ENCODE measurements at regions not wholly inside any gene's neighbourhood (a gene's known extent, or its start where the extent isn't known, plus 50 kb on each side); places are given as distances from the start of the nearest gene placed in this dataset.
A peak's percentile ranks its signal among the peaks of the same experiment; 100 is the strongest.

GRCh38 chr6:78489874-78490273, 377.5 kb upstream of the IRAK1BP1 start:
- ChIA-PET POLR2A (ENCODE audit: unreplicated experiment) (interaction anchor here (0.6 kb wide), 1 partner anchor 21 kb away, joined by 3 read pairs; no protein-coding TSS in a partner anchor), CTCF (no interaction called here)
- Histone ChIP-seq H3K27ac (ENCODE audit: insufficient read depth, low read length) (no peak overlapping the region), H3K79me1 (ENCODE audit: low read depth in 1 of 2, low read length in 2 of 2) (no peaks in the 10 kb centered on the region; a peak in 1 of 4 replicates), H3K4ac (ENCODE audit: low read depth, low read length) (no peak overlapping the region; the same call in 1 of the 2 replicates), H3K14ac (replicated peaks; ENCODE audit: low read depth, low read length) (no peak overlapping the region), H4K91ac (ENCODE audit: insufficient read depth, low read depth, low read length) (peak overlapping the region; percentile 15; the same call in 1 of the 2 replicates), H4K8ac (ENCODE audit: low read depth in 2 of 2, low read length in 2 of 2) (0 out of 4 replicates have a peak overlapping the region, but pooled peaks of 1 of the 2 experiments have one; percentile 11), H3K4me3 (ENCODE audit: insufficient read depth, low read depth, low read length) (no peak overlapping the region), H3K56ac (ENCODE audit: extremely low read depth, insufficient read depth, low read length) (no peak overlapping the region), H3K23ac (ENCODE audit: low read depth, low read length) (no peak overlapping the region), H3K36me3 (ENCODE audit: control insufficient read depth, insufficient read depth, low read length) (no peaks in the 10 kb centered on the region), H2BK120ac (ENCODE audit: low read depth, low read length) (peak overlapping the region; percentile 74), H4K5ac (ENCODE audit: low read depth, low read length) (no peak overlapping the region), H2AK9ac (replicated peaks; ENCODE audit: low read depth, low read length, poor library complexity) (no peak overlapping the region), H3K9me1 (ENCODE audit: insufficient read depth, low read length) (no peaks in the 10 kb centered on the region), H2AFZ (replicated peaks; ENCODE audit: low read length, poor library complexity) (no peak overlapping the region), H3K18ac (ENCODE audit: low read depth, low read length) (peak overlapping the region; percentile 28; the same call in 1 of the 2 replicates), H2BK15ac (ENCODE audit: low read depth, low read length) (0 out of 3 replicates have a peak overlapping the region, but pooled peaks have one; percentile 56), H2BK20ac (ENCODE audit: low read depth, low read length) (peak overlapping the region; percentile 69; the same call in 1 of the 2 replicates), H3K9me3 (ENCODE audit: control insufficient read depth, insufficient read depth, low read length) (no peaks in the 10 kb centered on the region), H3K4me2 (ENCODE audit: low read depth, low read length) (no peak overlapping the region; the same call in 1 of the 2 replicates), H4K20me1 (ENCODE audit: insufficient read depth, low read length) (no peaks in the 10 kb centered on the region), H2AK5ac (ENCODE audit: low read depth, low read length) (no peak overlapping the region), H3K4me1 (ENCODE audit: control insufficient read depth, insufficient read depth, low read length) (peaks cover 3% of the 10 kb centered on the region; the same call in 1 of the 2 replicates), H3K27me3 (ENCODE audit: control insufficient read depth, insufficient read depth, low read length) (no peaks in the 10 kb centered on the region), H2BK5ac (ENCODE audit: low read depth, low read length, poor library complexity, severe bottlenecking) (peak overlapping the region; percentile 69), H3K9ac (ENCODE audit: low read depth, low read length) (no peak overlapping the region)
- BruUV-seq (replicated peaks): no TSS peak
- in situ Hi-C loops (cut with MboI; ENCODE audit: low sequenced_read_pairs): no loop called here
- intact Hi-C loops (cut with micrococcal nuclease): no loop called here
- no CpG with 5 or more reads among the region's 1 CpG for WGBS, 2 experiments (ENCODE audit: extremely low coverage in 2 of 2, insufficient read length in 1 of 2)
- dilution Hi-C loops (cut with HindIII; ENCODE audit: low sequenced_read_pairs, unreplicated experiment): no loop called here
- peak; percentile 38; the same call in 1 of the 2 replicates for TF ChIP-seq BHLHE40 (IDR thresholded peaks at IDR 0.05; ENCODE audit: low read depth, low read length)
- no peak for TF ChIP-seq ELK1 (IDR thresholded peaks at IDR 0.05; ENCODE audit: borderline replicate concordance, low read depth, low read length)
- DNase-seq (peak; percentile 74), ATAC-seq (ENCODE audit: low read depth) (peak; percentile 67)

Data from IMR-90 (cell line).